ENCODE measurements at regions not wholly inside any gene's neighbourhood (a gene's known extent, or its start where the extent isn't known, plus 50 kb on each side); places are given as distances from the start of the nearest gene placed in this dataset.
"Not testable (repeated sequence)": the region's sequence is repeated elsewhere in the genome, so short reads cannot be mapped to it uniquely, and the experiment has no call there.

DNA sequence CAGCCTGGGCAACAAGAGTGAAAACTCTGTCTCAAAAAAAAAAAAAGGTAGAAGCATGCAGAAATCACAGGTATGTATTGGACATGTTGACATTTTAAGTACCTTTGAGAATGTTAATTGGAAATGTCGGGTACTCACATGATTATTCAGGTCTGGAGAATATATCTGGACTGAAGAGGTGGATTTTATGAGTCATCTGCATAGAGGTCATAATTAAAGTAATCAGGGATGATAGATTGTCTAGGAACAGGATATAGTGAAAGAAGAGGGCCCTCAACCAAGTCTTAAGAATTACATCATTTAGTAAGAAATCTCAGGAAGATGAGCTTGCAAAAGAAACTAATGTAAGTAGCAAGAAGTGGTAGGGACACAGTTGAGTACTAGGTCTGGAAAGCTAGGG is 212.5 kb downstream of the UTRN start:
- TF ChIP-seq, protein P1, sequence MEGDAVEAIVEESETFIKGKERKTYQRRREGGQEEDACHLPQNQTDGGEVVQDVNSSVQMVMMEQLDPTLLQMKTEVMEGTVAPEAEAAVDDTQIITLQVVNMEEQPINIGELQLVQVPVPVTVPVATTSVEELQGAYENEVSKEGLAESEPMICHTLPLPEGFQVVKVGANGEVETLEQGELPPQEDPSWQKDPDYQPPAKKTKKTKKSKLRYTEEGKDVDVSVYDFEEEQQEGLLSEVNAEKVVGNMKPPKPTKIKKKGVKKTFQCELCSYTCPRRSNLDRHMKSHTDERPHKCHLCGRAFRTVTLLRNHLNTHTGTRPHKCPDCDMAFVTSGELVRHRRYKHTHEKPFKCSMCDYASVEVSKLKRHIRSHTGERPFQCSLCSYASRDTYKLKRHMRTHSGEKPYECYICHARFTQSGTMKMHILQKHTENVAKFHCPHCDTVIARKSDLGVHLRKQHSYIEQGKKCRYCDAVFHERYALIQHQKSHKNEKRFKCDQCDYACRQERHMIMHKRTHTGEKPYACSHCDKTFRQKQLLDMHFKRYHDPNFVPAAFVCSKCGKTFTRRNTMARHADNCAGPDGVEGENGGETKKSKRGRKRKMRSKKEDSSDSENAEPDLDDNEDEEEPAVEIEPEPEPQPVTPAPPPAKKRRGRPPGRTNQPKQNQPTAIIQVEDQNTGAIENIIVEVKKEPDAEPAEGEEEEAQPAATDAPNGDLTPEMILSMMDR (IDR thresholded peaks at IDR 0.05; ENCODE audit: insufficient read depth in 1 of 2, low read depth in 1 of 2, low read length in 1 of 2, severe bottlenecking in 1 of 2, unreplicated experiment in 1 of 2): no peak
- Mint-ChIP-seq H3K27me3 (ENCODE audit: insufficient read depth, unreplicated experiment) (no peaks in the 10 kb centered on the region), H3K4me3 (ENCODE audit: unreplicated experiment) (no peak overlapping the region), H3K9me3 (ENCODE audit: unreplicated experiment) (no peaks in the 10 kb centered on the region), H3K36me3 (ENCODE audit: insufficient read depth, unreplicated experiment) (peaks cover 78% of the 10 kb centered on the region), H3K4me1 (ENCODE audit: low read depth, unreplicated experiment) (no peaks in the 10 kb centered on the region), H3K27ac (ENCODE audit: unreplicated experiment) (no peak overlapping the region)
- DNase-seq: no peak
- POLR2A ChIA-PET: no interaction called here
- BruUV-seq (replicated peaks): no TSS peak
- Histone ChIP-seq H3K4me1 (no peaks in the 10 kb centered on the region), H3K4me3 (ENCODE audit: low read depth, low read length) (no peak overlapping the region), H3K36me3 (ENCODE audit: control insufficient read depth, insufficient read depth, low read length) (no peaks in the 10 kb centered on the region), H3K9me3 (no peaks in the 10 kb centered on the region), H3K27me3 (replicated peaks; ENCODE audit: control insufficient read depth, insufficient read depth, low read length) (no peaks in the 10 kb centered on the region)
- intact Hi-C loops (cut with micrococcal nuclease; ENCODE audit: unreplicated experiment): no loop called here
- CTCF ChIA-PET: no interaction called here

GRCh38 chr6:144500892-144501291 is 215.8 kb downstream of the UTRN start:
- POLR2A ChIA-PET: no interaction called here
- H3K4me1 Mint-ChIP-seq (ENCODE audit: low read depth, unreplicated experiment): peaks cover 2% of the 10 kb centered on the region
- Histone ChIP-seq H3K27me3 (replicated peaks; ENCODE audit: control insufficient read depth, insufficient read depth, low read length) (no peaks in the 10 kb centered on the region), H3K36me3 (ENCODE audit: control insufficient read depth, insufficient read depth, low read length) (no peaks in the 10 kb centered on the region), H3K4me1 (no peaks in the 10 kb centered on the region), H3K4me3 (ENCODE audit: low read depth, low read length) (no peak overlapping the region), H3K9me3 (no peaks in the 10 kb centered on the region)
- DNase-seq: no peak
- H3K4me3 Mint-ChIP-seq (ENCODE audit: unreplicated experiment): no peak overlapping the region
- intact Hi-C loops (cut with micrococcal nuclease; ENCODE audit: unreplicated experiment): no loop called here
- no peaks in the 10 kb centered on the region for H3K27me3 Mint-ChIP-seq (ENCODE audit: insufficient read depth, unreplicated experiment)
- BruUV-seq (replicated peaks): no TSS peak
- H3K27ac Mint-ChIP-seq (ENCODE audit: unreplicated experiment): no peak overlapping the region
- CTCF ChIA-PET: no interaction called here
- H3K36me3 Mint-ChIP-seq (ENCODE audit: insufficient read depth, unreplicated experiment): peaks cover 82% of the 10 kb centered on the region
- TF ChIP-seq, protein P1 (IDR thresholded peaks at IDR 0.05; ENCODE audit: insufficient read depth in 1 of 2, low read depth in 1 of 2, low read length in 1 of 2, severe bottlenecking in 1 of 2, unreplicated experiment in 1 of 2): no peak
- H3K9me3 Mint-ChIP-seq (ENCODE audit: unreplicated experiment): peaks cover 12% of the 10 kb centered on the region

DNA sequence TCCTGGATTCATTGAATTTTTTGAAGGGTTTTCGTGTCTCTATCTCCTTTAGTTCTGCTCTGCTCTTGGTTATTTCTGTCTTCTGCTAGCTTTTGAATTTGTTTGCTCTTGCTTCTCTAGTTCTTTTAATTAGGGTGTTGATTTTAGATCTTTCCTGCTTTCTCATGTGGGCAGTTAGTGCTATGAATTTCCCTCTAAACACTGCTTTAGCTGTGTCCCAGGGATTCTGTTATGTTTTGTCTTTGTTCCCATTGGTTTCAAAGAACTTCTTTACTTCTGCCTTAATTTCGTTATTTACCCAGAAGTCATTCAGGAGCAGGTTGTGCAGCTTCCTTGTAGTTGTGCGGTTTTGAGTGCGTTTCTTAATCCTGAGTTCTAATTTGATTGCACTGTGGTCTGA is 220.1 kb downstream of the UTRN start:
- H3K9me3 ChIP-seq; intact Hi-C loops (cut with micrococcal nuclease; ENCODE audit: unreplicated experiment); H3K27ac Mint-ChIP-seq (ENCODE audit: unreplicated experiment); H3K27me3 Mint-ChIP-seq (ENCODE audit: insufficient read depth, unreplicated experiment); CTCF ChIA-PET; H3K4me3 ChIP-seq (ENCODE audit: low read depth, low read length); BruUV-seq (replicated peaks); H3K36me3 ChIP-seq (ENCODE audit: control insufficient read depth, insufficient read depth, low read length); H3K4me1 Mint-ChIP-seq (ENCODE audit: low read depth, unreplicated experiment); DNase-seq; H3K27me3 ChIP-seq (replicated peaks; ENCODE audit: control insufficient read depth, insufficient read depth, low read length); H3K4me3 Mint-ChIP-seq (ENCODE audit: unreplicated experiment); H3K4me1 ChIP-seq; POLR2A ChIA-PET: not testable (repeated sequence)
- peaks cover 65% of the 10 kb centered on the region for H3K36me3 Mint-ChIP-seq (ENCODE audit: insufficient read depth, unreplicated experiment)
- peaks cover 17% of the 10 kb centered on the region for H3K9me3 Mint-ChIP-seq (ENCODE audit: unreplicated experiment)

DNA sequence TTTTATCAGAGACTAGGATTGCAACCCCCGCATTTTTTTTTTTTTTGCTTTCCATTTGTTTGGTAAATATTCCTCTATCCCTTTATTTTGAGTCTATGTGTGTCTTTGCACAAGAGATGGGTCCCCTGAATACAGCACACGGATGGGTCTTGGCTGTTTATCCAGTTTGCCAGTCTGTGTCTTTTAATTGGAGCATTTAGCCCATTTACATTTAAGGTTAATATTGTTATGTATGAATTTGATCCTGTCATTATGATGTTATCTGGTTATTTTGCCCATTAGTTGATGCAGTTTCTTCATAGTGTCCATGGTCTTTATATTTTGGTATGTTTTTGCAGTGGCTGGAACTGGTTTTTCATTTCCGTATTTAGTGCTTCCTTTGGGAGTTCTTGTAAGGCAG is 220.9 kb downstream of the UTRN start:
- H3K4me3 ChIP-seq (ENCODE audit: low read depth, low read length); DNase-seq; H3K4me3 Mint-ChIP-seq (ENCODE audit: unreplicated experiment); H3K27me3 ChIP-seq (replicated peaks; ENCODE audit: control insufficient read depth, insufficient read depth, low read length); H3K27ac Mint-ChIP-seq (ENCODE audit: unreplicated experiment); intact Hi-C loops (cut with micrococcal nuclease; ENCODE audit: unreplicated experiment); POLR2A ChIA-PET; CTCF ChIA-PET; H3K4me1 ChIP-seq; H3K9me3 ChIP-seq; H3K4me1 Mint-ChIP-seq (ENCODE audit: low read depth, unreplicated experiment); H3K27me3 Mint-ChIP-seq (ENCODE audit: insufficient read depth, unreplicated experiment); BruUV-seq (replicated peaks); H3K36me3 ChIP-seq (ENCODE audit: control insufficient read depth, insufficient read depth, low read length): not testable (repeated sequence)
- H3K9me3 Mint-ChIP-seq (ENCODE audit: unreplicated experiment): peaks cover 17% of the 10 kb centered on the region
- peaks cover 61% of the 10 kb centered on the region for H3K36me3 Mint-ChIP-seq (ENCODE audit: insufficient read depth, unreplicated experiment)

DNA sequence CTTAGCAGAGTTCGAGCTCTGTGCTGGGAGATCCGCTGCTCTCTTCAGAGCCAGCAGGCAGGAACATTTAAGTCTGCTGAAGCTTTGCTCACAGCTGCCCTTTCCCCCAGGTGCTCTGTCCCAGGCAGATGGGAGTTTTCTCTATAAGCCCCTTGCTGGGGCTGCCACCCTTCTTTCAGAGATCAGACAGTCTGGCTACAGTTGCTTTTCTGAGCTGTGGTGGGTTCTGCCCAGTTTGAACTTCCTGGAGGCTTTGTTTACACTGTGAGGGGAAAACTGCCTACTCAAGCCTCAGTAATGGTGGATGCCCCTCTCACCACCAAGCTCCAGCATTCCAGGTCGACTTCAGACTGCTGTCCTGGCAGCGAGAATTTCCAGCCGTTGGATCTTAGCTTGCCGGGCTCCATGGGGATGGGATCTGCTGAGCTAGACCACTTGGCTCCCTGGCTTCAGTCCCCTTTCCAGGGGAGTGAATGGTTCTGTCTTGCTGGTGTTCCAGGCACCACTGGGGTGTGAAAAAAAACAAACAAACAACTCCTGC is 222.7 kb downstream of the UTRN start:
- DNase-seq; H3K36me3 ChIP-seq (ENCODE audit: control insufficient read depth, insufficient read depth, low read length); H3K27ac Mint-ChIP-seq (ENCODE audit: unreplicated experiment); H3K4me1 Mint-ChIP-seq (ENCODE audit: low read depth, unreplicated experiment); intact Hi-C loops (cut with micrococcal nuclease; ENCODE audit: unreplicated experiment); H3K9me3 ChIP-seq; H3K4me3 Mint-ChIP-seq (ENCODE audit: unreplicated experiment); H3K4me1 ChIP-seq; POLR2A ChIA-PET; H3K27me3 ChIP-seq (replicated peaks; ENCODE audit: control insufficient read depth, insufficient read depth, low read length); H3K4me3 ChIP-seq (ENCODE audit: low read depth, low read length); H3K27me3 Mint-ChIP-seq (ENCODE audit: insufficient read depth, unreplicated experiment); BruUV-seq (replicated peaks); CTCF ChIA-PET: not testable (repeated sequence)
- H3K9me3 Mint-ChIP-seq (ENCODE audit: unreplicated experiment): peaks cover 17% of the 10 kb centered on the region
- peaks cover 53% of the 10 kb centered on the region for H3K36me3 Mint-ChIP-seq (ENCODE audit: insufficient read depth, unreplicated experiment)
